ENCODE measurements at regions not wholly inside any gene's neighbourhood (a gene's known extent, or its start where the extent isn't known, plus 50 kb on each side); places are given as distances from the start of the nearest gene placed in this dataset.

- Histone ChIP-seq H3K4me3 (no peak overlapping the region), H3K36me3 (ENCODE audit: low read depth) (no peaks in the 10 kb centered on the region), H3K4me1 (ENCODE audit: insufficient read depth) (no peaks in the 10 kb centered on the region), H3K4me2 (ENCODE audit: unreplicated experiment) (no peak overlapping the region), H4K20me1 (ENCODE audit: insufficient read depth) (no peaks in the 10 kb centered on the region), H3K9ac (no peak overlapping the region), H3K27ac (no peak overlapping the region), H2AFZ (no peak overlapping the region), H3K9me2 (ENCODE audit: insufficient read depth) (no peaks in the 10 kb centered on the region), H3K27me3 (replicated peaks; ENCODE audit: insufficient read depth) (no peaks in the 10 kb centered on the region), H3K79me2 (ENCODE audit: insufficient read depth) (no peaks in the 10 kb centered on the region), H3K9me3 (ENCODE audit: low read depth) (no peaks in the 10 kb centered on the region), H3F3A (ENCODE audit: insufficient read depth) (no peaks in the 10 kb centered on the region)
- DNase-seq = no peak
- in situ Hi-C loops (cut with MboI) = no loop called here
- TF ChIP-seq EZH2phosphoT487 (IDR thresholded peaks at IDR 0.05; ENCODE audit: insufficient read depth, low read depth) (no peak), EZH2 (IDR thresholded peaks at IDR 0.05; ENCODE audit: insufficient read depth, poor library complexity, severe bottlenecking) (no peak)
- WGBS, 2 experiments (ENCODE audit: low coverage in 1 of 2, low lambda C conversion rate in 2 of 2, missing lambda C conversion rate in 2 of 2) = 49 to 56% methylated on average over 5 of the region's 5 CpGs
Observed at GRCh38 chr20:39378776-39379175, 416.6 kb downstream of the DHX35 start.

GRCh38 chr20:39376788-39377187, 414.6 kb downstream of the DHX35 start:
- TF ChIP-seq EZH2phosphoT487 (IDR thresholded peaks at IDR 0.05; ENCODE audit: insufficient read depth, low read depth) (no peak), EZH2 (IDR thresholded peaks at IDR 0.05; ENCODE audit: insufficient read depth, poor library complexity, severe bottlenecking) (no peak)
- in situ Hi-C loops (cut with MboI) = no loop called here
- 2 to 3% methylated on average over 4 of the region's 4 CpGs for WGBS, 2 experiments (ENCODE audit: low coverage in 1 of 2, low lambda C conversion rate in 2 of 2, missing lambda C conversion rate in 2 of 2)

GRCh38 chr20:39364320-39364719, 402.2 kb downstream of the DHX35 start:
- Histone ChIP-seq H2AFZ (no peak overlapping the region), H3K79me2 (ENCODE audit: insufficient read depth) (no peaks in the 10 kb centered on the region), H3F3A (ENCODE audit: insufficient read depth) (no peaks in the 10 kb centered on the region), H3K4me1 (ENCODE audit: insufficient read depth) (no peaks in the 10 kb centered on the region), H3K36me3 (ENCODE audit: low read depth) (no peaks in the 10 kb centered on the region), H3K4me2 (ENCODE audit: unreplicated experiment) (no peak overlapping the region), H3K9me3 (ENCODE audit: low read depth) (no peaks in the 10 kb centered on the region), H4K20me1 (ENCODE audit: insufficient read depth) (no peaks in the 10 kb centered on the region), H3K27ac (no peak overlapping the region), H3K4me3 (no peak overlapping the region), H3K9ac (no peak overlapping the region), H3K27me3 (replicated peaks; ENCODE audit: insufficient read depth) (no peaks in the 10 kb centered on the region), H3K9me2 (ENCODE audit: insufficient read depth) (no peaks in the 10 kb centered on the region)
- TF ChIP-seq EZH2 (IDR thresholded peaks at IDR 0.05; ENCODE audit: insufficient read depth, poor library complexity, severe bottlenecking) (no peak), EZH2phosphoT487 (IDR thresholded peaks at IDR 0.05; ENCODE audit: insufficient read depth, low read depth) (no peak)
- in situ Hi-C loops (cut with MboI) = no loop called here
- no peak for DNase-seq
- 26 to 41% methylated on average over 2 of the region's 2 CpGs for WGBS, 2 experiments (ENCODE audit: low coverage in 1 of 2, low lambda C conversion rate in 2 of 2, missing lambda C conversion rate in 2 of 2)

More at GRCh38 chr20:39376788-39377187, 414.6 kb downstream of the DHX35 start:
- H3K4me1 ChIP-seq (ENCODE audit: insufficient read depth) = no peaks in the 10 kb centered on the region
- H2AFZ ChIP-seq = no peak overlapping the region
- no peak overlapping the region for H3K9ac ChIP-seq
- no peaks in the 10 kb centered on the region for H4K20me1 ChIP-seq (ENCODE audit: insufficient read depth)
- H3K27ac ChIP-seq = no peak overlapping the region
- no peaks in the 10 kb centered on the region for H3K36me3 ChIP-seq (ENCODE audit: low read depth)
- no peaks in the 10 kb centered on the region for H3K9me2 ChIP-seq (ENCODE audit: insufficient read depth)
- H3K4me3 ChIP-seq = no peak overlapping the region
- DNase-seq = no peak
- no peaks in the 10 kb centered on the region for H3K79me2 ChIP-seq (ENCODE audit: insufficient read depth)
- no peaks in the 10 kb centered on the region for H3K27me3 ChIP-seq (replicated peaks; ENCODE audit: insufficient read depth)
- no peak overlapping the region for H3K4me2 ChIP-seq (ENCODE audit: unreplicated experiment)
- no peaks in the 10 kb centered on the region for H3K9me3 ChIP-seq (ENCODE audit: low read depth)
- H3F3A ChIP-seq (ENCODE audit: insufficient read depth) = no peaks in the 10 kb centered on the region

- Histone ChIP-seq H3K27ac (no peak overlapping the region), H3K27me3 (replicated peaks; ENCODE audit: insufficient read depth) (no peaks in the 10 kb centered on the region), H4K20me1 (ENCODE audit: insufficient read depth) (no peaks in the 10 kb centered on the region), H2AFZ (no peak overlapping the region), H3K9me2 (ENCODE audit: insufficient read depth) (no peaks in the 10 kb centered on the region), H3K4me1 (ENCODE audit: insufficient read depth) (no peaks in the 10 kb centered on the region), H3K9ac (no peak overlapping the region), H3K9me3 (ENCODE audit: low read depth) (no peaks in the 10 kb centered on the region), H3F3A (ENCODE audit: insufficient read depth) (no peaks in the 10 kb centered on the region), H3K79me2 (ENCODE audit: insufficient read depth) (no peaks in the 10 kb centered on the region), H3K4me2 (ENCODE audit: unreplicated experiment) (no peak overlapping the region), H3K4me3 (no peak overlapping the region), H3K36me3 (ENCODE audit: low read depth) (no peaks in the 10 kb centered on the region)
- in situ Hi-C loops (cut with MboI) = no loop called here
- 25% methylated on average over 4 of the region's 4 CpGs for WGBS, 2 experiments (ENCODE audit: low coverage in 1 of 2, low lambda C conversion rate in 2 of 2, missing lambda C conversion rate in 2 of 2)
- TF ChIP-seq EZH2phosphoT487 (IDR thresholded peaks at IDR 0.05; ENCODE audit: insufficient read depth, low read depth) (no peak), EZH2 (IDR thresholded peaks at IDR 0.05; ENCODE audit: insufficient read depth, poor library complexity, severe bottlenecking) (no peak)
- DNase-seq = no peak
Observed at GRCh38 chr20:39359981-39360620, 398.0 kb downstream of the DHX35 start.
